ENCODE measurements at regions not wholly inside any gene's neighbourhood (a gene's known extent, or its start where the extent isn't known, plus 50 kb on each side); places are given as distances from the start of the nearest gene placed in this dataset.
"Not testable (repeated sequence)": the region's sequence is repeated elsewhere in the genome, so short reads cannot be mapped to it uniquely, and the experiment has no call there.

DNA sequence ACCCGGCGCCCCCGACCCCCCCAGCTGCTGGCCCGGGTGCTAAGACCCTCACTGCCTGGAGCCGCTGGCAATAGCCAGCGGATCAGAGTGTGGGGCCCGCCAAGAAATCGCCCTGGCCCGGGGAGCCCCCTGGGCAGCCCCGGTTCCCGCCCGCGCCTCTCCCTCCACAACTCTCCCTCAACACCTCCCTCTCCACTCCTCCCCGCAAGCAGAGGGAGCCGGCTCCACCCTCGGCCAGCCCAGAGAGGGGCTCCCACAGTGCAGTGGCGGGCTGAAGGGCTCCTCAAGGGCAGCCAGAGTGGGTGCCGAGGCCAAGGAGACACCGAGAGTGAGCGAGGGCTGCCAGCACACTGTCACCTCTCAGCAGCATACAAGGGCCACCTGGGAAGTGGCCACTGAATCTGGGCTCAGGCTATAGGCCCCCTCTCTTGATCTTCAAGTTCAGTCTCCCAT, 385.5 kb downstream of the SEC14L1 start:
- DNase-seq = no peak

DNA sequence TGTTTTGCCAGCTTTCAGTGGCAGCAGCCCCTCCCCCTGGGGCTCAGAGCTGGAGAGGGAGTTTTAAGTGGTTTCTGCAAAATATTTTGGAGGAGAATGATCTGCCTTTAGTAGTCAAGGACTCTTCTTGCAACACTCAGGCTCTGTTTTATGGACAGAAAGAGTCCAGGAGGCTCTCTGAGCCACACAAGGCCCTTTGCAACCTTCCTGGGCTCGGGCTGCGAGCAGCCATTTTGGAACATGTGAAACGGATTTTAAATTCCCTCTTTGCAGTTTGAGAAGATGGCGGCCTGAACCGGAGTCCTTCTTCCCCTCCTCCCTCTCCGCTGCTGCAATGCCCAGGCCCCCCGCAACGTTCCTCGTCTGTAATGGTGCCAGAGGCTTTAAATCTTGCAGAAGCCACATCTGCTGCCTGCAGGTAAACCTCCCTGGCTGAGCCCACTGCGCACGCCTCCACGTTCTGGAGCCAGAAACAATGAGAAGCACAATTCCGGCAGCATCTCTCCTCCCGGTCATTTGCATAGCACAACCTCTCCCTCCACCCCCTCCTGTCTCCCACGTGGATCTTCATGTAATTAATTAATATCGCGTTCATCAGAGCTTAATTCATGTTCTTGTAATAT, 386.1 kb downstream of the SEC14L1 start:
- DNase-seq = no peak

DNA sequence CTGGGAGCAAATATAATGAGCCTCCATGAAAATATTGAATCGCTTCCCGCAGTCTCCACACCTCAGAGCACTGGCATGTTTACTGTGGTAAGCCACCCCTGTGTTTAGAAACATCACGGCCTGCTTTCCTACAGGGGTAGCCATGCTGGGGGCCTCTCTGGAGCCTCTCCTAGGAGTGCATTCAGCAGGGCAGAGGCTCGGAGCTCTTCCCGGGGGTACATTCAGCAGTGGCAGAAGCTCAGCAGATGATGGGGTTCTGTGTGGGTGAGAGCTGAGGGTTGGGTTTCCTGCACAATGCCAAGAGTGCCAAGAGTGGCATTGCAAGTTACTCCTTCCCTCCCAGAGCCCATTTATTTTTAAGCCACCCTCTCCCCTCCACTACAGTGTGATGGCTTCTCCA, 386.6 kb downstream of the SEC14L1 start:
- DNase-seq = no peak

DNA sequence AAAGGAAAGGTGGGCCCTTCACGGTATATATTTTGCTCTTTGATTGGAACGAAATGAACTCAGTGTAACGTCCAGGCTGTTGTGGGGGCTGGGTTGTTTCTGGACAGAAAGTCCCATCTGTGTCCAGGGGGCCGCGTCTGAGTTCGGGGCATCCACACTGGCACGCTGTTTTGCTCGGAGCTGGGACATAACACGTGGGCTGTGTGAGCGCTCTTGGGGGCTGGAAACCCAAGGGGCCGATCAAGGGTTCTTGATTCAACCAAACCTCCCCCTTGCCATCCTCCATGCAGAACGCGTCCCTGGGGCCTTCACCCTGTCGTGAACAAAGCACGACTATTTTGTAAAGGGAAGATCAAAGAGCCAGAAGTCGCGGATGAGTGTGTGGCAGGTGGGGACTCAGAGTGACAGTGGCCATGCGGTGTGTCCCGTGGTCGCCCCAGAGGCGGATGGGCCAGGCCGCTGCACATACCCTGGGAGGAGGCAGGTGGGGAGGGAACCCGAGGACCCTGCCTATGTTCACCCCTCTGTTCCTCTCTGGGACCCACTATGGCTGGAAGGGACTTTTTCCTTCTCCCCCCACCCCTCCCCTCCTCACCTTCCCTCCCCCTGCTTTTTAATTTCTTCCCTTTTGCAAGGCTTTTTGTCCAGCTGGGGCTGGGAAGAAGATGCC, 387.2 kb downstream of the SEC14L1 start:
- no peak for DNase-seq

DNA sequence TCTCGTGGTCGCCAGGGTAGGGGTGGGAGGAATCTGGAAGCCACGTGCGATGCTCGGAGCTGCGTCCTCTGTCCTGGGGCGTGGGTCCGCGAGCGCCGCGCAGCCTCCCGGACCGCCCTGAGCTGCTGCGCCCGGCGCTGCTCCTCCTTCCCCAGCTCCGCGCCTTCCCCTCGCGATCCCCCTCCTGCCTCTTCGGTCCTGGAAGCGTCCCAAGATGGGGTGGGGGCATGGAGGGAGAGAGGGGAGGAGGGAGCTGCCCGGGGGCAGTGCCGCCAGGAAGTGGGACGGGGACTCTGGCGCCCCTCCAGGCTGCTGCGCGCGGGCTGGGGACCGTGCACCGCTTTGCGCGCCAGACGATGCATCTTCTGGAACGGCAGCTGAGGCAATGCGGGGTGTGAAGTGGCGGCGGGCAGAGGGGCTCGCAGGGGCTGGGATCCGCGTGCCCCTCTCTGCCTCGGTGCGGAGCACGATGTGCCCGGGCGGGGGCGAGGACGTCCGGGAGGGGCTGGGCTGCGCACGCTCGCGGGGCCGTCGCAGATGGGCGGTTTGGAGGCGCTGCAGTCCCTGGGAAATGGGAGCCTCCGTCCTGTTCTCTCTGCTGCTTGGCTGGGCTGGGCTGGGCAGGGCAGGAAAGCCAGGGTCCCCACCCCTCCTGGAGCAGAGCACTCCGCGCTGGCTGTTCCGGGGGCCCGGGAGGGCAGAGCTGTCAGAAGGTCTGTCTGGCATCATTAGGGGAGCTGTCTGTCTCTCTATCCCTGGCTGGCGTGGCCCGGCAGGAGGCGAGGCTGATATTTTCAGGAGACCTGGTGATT, 388.0 kb downstream of the SEC14L1 start:
- peak; percentile 92 for DNase-seq

DNA sequence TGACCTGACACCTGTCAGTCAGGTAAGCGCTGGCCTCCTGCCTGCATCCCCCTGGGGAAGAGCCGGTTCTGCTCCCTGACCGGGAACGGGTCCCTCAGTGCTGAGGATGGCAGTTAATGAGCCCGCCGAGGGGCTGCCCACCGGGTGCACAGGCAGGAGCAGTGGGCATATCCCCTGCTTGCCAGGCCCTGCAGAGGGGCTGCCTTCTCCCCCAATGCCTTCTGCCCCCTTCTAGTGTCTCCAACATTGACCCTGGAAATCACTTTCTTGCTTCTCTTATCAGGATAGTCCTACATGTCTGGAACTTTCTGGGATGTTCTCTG, 388.5 kb downstream of the SEC14L1 start:
- DNase-seq = no peak

DNA sequence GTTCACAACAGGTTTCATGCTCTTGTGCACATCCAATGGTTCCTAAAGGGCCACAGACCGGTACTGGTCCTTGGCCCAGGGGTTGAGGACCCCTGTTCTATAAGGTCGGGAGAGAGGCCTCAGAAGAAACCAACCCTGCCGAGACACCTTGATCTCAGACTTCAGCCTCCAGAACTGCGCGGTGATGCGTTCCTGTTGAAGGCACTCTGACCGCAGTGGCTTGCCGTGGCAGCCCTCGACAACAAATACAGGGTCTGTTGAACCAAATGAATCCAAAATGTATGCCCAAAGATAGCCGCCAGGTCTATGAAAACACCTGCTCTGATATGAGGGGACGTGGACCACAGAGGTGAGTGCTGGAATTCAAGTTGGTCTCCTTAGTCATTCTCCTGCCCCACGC, 389.8 kb downstream of the SEC14L1 start:
- no peak for DNase-seq

DNA sequence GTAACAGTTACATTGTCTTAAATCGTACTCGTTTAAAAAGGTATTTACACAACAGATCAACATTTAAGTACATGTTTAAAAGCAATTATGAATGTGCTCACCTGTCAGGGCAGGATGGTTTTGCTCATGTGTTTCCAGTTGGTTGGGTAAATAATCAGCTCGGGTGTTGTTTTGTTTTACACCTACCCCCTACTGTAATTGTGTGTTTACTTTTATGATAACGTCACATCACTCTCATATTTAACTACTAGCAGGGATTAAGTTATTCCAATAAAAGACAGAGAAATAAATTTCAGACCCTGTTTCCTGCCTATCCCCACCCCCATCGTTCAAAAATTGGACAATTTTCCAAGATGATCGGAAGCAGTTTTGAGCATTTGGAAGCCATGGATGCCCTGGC, 390.2 kb downstream of the SEC14L1 start:
- no peak for DNase-seq

DNA sequence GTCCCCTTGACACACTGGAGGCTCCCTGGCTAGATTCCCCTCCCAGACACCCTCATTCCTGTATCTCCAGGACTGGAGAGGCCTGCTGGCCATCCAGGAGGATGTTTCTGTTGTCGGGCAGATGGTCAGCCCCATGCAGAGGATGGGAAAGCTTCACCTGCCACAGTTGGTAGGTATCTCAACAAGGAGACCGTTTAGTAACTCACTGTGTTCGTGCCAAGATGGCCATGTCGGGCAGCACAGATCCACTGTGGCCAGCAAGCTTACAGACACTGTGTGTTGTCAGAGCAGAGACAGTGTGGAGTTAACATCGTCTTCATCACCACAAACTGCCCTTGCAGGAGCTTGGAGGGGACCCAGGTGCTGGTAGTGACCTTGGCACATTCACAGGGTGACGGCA, 390.9 kb downstream of the SEC14L1 start:
- no peak for DNase-seq

DNA sequence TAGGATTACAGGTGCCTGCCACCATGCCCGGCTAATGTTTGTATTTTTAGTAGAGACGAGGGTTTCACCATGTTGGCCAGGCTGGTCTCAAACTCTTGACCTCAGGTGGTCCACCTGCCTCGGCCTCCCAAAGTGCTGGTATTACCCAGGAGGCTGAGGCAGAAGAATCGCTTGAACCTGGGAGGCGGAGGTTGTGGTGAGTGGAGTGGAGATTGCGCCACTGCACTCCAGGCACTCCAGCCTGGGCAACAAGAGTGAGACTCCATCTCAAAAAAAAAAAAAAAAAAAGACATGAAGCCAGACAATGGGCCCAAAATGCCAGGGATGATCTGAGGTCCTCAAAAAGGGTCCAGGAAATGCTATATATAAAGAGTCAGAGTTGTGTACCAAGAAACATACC, 392.9 kb downstream of the SEC14L1 start:
- DNase-seq = not testable (repeated sequence)

DNA sequence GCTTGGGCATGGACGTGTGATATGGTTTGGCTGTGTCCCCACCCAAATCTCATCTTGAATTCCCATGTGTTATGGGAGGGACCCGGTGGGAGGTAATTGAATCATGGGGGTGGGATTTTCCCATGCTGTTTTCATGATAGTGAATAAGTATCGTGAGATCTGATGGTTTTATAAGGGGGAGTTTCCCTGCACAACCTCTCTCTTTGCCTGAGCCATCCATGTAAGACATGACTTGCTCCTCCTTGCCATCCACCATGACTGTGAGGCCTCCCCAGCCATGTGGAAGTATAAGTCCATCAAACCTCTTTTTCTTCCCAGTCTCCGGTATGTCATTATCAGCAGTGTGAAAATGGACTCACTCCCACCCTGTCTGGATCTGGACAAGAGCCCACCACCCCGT, 393.4 kb downstream of the SEC14L1 start:
- DNase-seq = no peak

DNA sequence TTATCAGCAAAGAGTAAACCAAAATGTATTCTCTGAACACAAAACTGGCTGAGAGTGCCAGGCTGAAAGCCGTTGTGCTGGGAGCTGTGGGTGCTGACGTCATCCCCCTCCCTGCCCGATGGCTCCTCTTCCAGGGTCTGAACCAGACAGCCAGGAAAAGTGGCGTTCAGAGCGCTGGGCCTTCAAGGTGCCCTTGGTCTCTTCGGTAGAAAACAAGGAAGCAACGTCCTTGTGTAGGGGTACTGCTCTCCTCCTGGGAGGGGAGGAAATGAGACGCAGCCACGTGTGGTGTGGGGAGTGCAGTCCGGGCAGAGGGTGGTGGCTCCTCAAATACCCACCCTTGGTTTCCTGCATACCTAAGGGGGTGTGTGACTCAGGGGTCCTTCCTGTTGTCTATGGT, 394.7 kb downstream of the SEC14L1 start:
- no peak for DNase-seq

DNA sequence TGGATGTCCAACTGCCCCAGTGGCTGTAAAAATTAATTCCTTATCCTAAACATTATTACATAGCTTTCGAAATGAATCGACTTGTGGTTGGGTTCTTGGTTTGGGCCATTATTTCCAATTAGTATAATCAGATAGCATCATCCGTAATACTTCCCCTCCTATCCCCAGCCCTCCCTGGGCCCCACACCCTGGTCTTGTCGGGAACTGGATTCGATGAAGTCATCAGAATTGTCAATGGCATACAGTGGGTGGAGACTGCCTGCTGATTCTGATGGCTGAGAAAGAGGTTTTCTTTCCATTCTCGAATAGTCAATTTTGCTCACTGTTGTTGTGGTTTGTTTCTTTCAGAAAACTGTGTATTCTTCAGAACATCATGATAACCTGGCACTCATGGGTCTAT, 395.1 kb downstream of the SEC14L1 start:
- no peak for DNase-seq

DNA sequence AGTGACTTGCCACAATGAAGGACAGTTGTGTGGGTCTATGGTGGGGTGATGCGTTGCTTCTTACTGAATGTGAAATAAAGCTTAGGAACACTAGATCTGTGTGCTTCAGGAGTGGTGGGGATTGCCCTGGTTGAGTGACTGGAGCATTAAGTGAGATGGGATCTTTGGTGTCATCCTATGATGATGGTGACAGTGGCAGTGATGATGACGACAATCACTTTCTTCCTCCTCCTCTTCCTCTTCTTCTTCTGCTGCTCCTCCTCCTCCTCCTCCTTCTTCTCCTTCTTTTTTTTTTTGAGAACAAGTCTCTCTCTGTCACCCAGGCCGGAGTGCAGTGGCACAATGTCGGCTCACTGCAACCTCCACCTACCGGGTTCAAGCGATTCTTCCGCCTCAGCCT, 396.8 kb downstream of the SEC14L1 start:
- no peak for DNase-seq

DNA sequence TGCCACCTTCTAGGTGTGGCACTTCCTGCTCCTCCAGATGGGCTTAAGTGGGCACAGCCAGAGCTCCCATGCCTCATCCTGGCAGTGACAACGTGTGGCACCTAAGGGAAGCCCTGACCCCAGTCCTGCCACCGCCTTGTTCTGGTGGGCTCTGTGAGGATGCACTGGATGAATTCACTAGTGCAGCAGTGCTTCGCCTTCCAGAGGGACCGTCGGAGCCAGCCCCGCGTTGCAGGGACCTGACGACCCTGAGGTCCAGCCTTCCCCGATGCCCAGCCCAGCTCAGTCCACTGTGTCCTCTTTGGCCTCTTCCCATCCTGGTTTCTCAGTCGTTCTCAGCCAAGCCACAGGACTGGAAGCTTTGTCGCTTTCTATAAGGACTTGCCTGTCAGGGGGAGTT, 399.8 kb downstream of the SEC14L1 start:
- no peak for DNase-seq

DNA sequence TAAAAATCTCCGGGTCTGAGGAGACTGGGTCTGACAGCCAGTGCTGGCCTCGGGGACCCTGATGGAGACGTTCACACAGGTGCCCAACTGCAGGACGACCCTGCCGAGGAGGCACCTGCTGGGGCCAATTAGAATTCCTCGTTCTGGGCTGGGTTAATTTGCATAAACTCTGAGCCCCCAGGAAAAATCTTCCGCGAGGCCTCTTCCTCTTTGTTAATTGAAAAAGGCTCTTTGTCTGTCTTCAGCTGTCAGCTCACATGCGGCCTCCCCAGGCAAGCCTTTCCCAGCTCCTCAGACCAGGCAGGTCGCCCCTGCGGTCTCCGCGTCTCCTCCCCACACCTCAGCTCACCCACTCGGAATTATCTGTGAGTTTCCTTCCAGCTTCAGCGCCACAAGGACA, 400.2 kb downstream of the SEC14L1 start:
- DNase-seq = no peak

DNA sequence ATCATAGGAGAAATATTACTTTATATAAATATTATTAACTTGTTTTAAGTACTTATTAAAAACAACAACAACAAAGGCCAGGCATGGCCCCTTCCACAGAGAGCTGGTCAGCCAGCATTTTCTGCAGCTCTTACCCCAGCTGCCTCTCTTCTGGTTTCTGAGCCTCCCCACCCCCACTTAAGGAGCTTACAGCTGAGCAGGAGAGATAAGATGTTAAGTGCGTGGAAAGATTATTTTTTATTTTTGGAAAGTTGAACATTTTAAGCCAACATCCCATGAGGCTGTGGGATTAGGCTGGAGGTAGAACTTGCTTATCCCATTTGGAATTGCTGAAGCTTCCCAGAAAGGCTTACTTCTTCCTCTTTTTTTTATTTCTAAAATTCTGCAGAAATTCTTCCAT, 401.2 kb downstream of the SEC14L1 start:
- DNase-seq = no peak

DNA sequence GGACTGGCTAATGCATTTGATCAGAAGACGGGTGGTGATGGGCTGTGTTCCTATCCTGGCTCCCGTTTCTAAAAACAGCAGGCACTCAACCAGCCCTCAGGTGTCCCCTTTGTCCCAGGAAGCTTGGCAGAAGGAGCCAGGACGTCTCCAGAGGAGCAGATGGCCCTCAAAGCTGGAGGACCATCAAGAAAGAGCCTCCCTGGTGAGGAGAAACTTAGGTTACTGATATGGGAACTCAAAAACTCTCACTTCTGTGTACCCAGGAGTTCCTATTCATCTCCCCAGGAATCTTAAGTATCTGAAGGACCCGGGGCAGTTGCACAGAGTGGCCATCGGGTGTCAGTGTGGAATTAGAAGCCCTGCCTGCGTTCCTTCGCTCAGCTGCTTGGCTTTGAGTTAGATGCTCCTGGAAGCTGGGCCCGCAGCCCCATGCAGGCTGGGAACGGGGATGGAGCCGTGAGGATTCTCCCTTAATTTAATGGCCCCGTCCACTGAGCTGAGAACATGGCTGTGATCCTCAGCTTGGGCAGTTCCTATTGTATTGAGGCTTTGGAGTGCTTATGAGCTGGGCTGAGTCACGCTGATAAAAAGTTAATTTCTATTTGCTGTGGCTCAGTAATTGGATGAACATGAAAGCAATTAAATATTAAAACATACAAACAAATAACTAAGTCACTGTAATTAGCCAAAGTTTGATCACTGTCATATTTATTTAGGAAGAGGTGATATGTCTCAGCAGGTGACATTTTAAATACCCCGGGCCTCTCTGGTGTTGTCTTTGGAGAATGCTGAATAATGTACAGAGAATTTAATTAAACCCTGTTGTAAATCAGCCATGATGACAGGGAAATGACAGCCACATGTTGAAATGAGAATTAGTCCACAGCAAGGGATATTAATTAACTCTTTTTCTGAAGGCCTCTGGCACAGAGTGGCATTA, 402.1 kb downstream of the SEC14L1 start:
- DNase-seq = peak; percentile 94

DNA sequence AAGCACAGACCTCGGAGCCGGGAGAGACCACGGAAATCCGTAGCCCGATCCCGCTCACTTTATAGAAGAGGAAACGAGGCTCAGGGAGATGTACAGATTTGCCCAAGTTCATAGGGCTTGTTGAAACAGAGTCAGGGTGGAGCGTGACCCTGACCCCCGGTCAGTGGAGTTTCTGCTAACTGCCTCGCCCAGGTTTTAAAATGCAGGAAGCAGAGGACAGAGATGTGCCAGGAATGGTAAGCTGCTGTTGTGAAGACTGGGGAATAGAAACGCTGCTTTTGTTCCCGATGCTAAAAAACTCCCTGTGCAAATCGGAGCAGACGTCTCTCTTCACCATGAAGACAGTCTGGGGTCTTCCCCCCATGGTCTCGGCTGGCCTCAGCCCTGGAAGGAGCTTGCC, 403.0 kb downstream of the SEC14L1 start:
- DNase-seq = no peak

DNA sequence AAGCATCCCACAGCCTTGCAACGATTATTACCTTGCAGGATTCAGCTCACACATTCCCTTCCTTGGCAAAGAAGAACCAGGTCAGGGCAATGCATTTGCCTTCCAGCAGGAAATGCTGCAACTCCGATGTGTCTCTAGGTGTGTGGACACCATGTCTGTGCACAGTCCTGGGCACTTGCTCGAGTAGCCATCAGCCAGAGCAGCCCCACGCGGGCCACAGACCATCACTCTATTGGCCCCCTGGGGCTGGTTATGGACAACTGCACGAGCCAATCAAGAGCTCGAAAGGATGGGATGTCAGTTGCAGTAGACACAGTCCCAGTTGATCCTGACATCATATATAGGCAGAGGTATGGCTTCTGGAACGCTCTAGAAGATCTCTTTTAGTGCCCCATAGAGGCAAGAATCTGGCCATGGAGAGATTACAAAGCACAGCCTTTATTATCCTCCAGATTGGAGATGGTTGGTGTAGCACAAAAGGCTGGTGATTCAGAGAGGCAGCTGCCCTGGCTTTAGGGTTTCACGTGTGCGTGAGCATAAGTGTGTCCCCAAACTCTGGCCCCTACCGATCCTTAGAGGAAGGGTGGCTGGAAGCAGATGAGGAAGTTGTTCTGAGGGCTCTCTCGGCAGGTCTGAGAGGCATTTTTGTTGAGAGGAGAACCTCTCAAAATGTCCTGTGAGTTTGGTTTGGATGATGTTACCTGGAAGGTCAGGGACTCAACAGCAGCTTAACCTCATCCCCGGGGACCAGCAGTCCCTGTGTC, 403.8 kb downstream of the SEC14L1 start:
- no peak for DNase-seq

DNA sequence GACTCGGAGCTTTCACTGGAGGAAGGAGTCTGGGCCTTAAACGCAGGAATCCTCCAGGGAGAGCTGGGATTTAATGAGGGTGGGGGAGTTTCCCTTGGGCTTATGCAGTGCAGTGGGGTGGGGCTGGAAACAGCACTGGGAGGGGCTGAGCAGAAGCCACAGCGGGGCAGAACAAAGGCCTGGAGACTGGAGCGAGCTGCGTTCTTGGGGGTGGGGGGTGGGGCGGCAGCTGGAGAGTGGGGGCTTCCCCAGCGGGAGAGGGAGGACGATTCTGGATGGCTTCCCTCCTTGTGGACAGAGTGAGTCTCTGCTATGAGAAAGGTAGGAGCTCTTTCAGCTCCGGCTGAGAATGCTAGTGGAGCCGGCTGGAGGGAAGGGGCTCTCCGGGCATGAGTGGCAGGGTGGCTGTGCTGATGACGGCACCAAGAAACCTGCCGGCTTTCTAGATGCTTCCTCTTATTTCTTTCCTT, 406.0 kb downstream of the SEC14L1 start:
- DNase-seq = peak; percentile 29

DNA sequence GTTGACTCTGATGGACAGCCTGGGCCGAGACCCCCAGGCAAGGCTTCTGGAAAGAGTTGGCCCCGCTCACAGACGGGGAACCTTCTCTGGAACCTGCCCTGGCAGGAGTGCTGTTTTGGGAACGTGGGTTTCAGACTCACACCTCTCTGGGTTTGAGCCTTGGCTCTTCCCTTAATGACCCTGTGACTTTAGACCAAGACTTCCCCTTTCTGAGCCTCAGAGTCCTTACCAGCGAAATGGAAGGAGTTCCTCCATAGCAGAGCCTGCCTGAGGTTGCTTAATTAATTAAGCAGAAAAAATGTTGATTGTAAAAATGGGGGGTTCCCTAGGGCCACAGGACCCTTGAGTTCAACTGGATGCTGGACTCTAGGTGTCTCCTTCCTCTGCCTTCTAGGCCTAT, 408.2 kb downstream of the SEC14L1 start:
- no peak for DNase-seq
